ENCODE measurements at regions not wholly inside any gene's neighbourhood (a gene's known extent, or its start where the extent isn't known, plus 50 kb on each side); places are given as distances from the start of the nearest gene placed in this dataset.

- intact Hi-C loops (cut with DNase I) = no loop called here
- WGBS, 2 donors = 46 to 78% methylated on average over 5 of the region's 5 CpGs
These were observed 722.6 kb upstream of the NRSN1 start for GRCh38 chr6:23403460-23403859.

GRCh38 chr6:23409531-23409930 is 716.5 kb upstream of the NRSN1 start:
- intact Hi-C loops (cut with DNase I) = no loop called here
- DNase-seq = no peak
- no peak overlapping the region for H3K27ac ChIP-seq
- no peaks in the 10 kb centered on the region for H3K9me3 ChIP-seq
- H3K4me3 ChIP-seq = no peak overlapping the region
- H3K27me3 ChIP-seq = no peaks in the 10 kb centered on the region
- peaks cover 0 to 6% (median 0%) of the 10 kb centered on the region in 4 donors for H3K4me1 ChIP-seq
- TF ChIP-seq CTCF (IDR thresholded peaks at IDR 0.05) = no peak
- H3K36me3 ChIP-seq = no peaks in the 10 kb centered on the region
- WGBS, 2 donors = 71 to 82% methylated on average over 7 of the region's 7 CpGs

More at GRCh38 chr6:23403460-23403859, 722.6 kb upstream of the NRSN1 start:
- no peaks in the 10 kb centered on the region for H3K36me3 ChIP-seq
- no peaks in the 10 kb centered on the region for H3K27me3 ChIP-seq
- no peak overlapping the region for H3K4me3 ChIP-seq
- no peaks in the 10 kb centered on the region for H3K9me3 ChIP-seq
- TF ChIP-seq EP300 (IDR thresholded peaks at IDR 0.05) = no peak
- no peak for TF ChIP-seq POLR2A (IDR thresholded peaks at IDR 0.05)
- TF ChIP-seq POLR2AphosphoS5 (IDR thresholded peaks at IDR 0.05) = no peak
- no peak for TF ChIP-seq CTCF (IDR thresholded peaks at IDR 0.05)
- DNase-seq = no peak
- H3K4me1 ChIP-seq = no peaks in the 10 kb centered on the region
- no peak overlapping the region for H3K27ac ChIP-seq

GRCh38 chr6:23410439-23410838 is 715.6 kb upstream of the NRSN1 start:
- WGBS, 2 donors = 73 to 87% methylated on average over 8 of the region's 8 CpGs
- H3K4me3 ChIP-seq = no peak overlapping the region
- intact Hi-C loops (cut with DNase I) = no loop called here
- H3K9me3 ChIP-seq = no peaks in the 10 kb centered on the region
- H3K36me3 ChIP-seq = no peaks in the 10 kb centered on the region
- no peak overlapping the region for H3K27ac ChIP-seq
- peaks cover 0 to 7% (median 0%) of the 10 kb centered on the region in 4 donors for H3K4me1 ChIP-seq
- TF ChIP-seq EP300 (IDR thresholded peaks at IDR 0.05) (no peak), POLR2A (IDR thresholded peaks at IDR 0.05) (no peak), POLR2AphosphoS5 (IDR thresholded peaks at IDR 0.05) (no peak), CTCF (IDR thresholded peaks at IDR 0.05) (no peak)
- no peaks in the 10 kb centered on the region for H3K27me3 ChIP-seq
- no peak for DNase-seq

- H3K36me3 ChIP-seq = no peaks in the 10 kb centered on the region
- H3K27me3 ChIP-seq = no peaks in the 10 kb centered on the region
- intact Hi-C loops (cut with DNase I) = no loop called here
- H3K4me1 ChIP-seq = peaks cover 0 to 7% (median 0%) of the 10 kb centered on the region in 4 donors
- H3K9me3 ChIP-seq = no peaks in the 10 kb centered on the region
- H3K27ac ChIP-seq = no peak overlapping the region
- TF ChIP-seq POLR2A (IDR thresholded peaks at IDR 0.05) (no peak), CTCF (IDR thresholded peaks at IDR 0.05) (no peak), POLR2AphosphoS5 (IDR thresholded peaks at IDR 0.05) (no peak), EP300 (IDR thresholded peaks at IDR 0.05) (no peak)
- no peak overlapping the region for H3K4me3 ChIP-seq
- no peak for DNase-seq
These were observed 713.2 kb upstream of the NRSN1 start for GRCh38 chr6:23412770-23413169.

- intact Hi-C loops (cut with DNase I) = no loop called here
- no peaks in the 10 kb centered on the region for H3K9me3 ChIP-seq
- TF ChIP-seq POLR2A (IDR thresholded peaks at IDR 0.05) (no peak), CTCF (IDR thresholded peaks at IDR 0.05) (no peak), EP300 (IDR thresholded peaks at IDR 0.05) (no peak), POLR2AphosphoS5 (IDR thresholded peaks at IDR 0.05) (no peak)
- no peak overlapping the region for H3K27ac ChIP-seq
- H3K36me3 ChIP-seq = no peaks in the 10 kb centered on the region
- H3K4me3 ChIP-seq = no peak overlapping the region
- no peaks in the 10 kb centered on the region for H3K27me3 ChIP-seq
- no peak for DNase-seq
- H3K4me1 ChIP-seq = peaks cover 0 to 7% (median 0%) of the 10 kb centered on the region in 4 donors
- WGBS, 2 donors = 81 to 83% methylated on average over 2 of the region's 2 CpGs
These were observed 712.5 kb upstream of the NRSN1 start for GRCh38 chr6:23413327-23414050.

Measured in sigmoid colon (tissue), 6 donors.